ENCODE measurements at regions not wholly inside any gene's neighbourhood (a gene's known extent, or its start where the extent isn't known, plus 50 kb on each side); places are given as distances from the start of the nearest gene placed in this dataset.

GRCh38 chr1:208513799-208514198 is 269.6 kb upstream of the PLXNA2 start:
- DNase-seq (ENCODE audit: low spot score): no peak

- no peak for DNase-seq (ENCODE audit: low spot score)
Observed at GRCh38 chr1:208515129-208515528, 270.9 kb upstream of the PLXNA2 start.

- no peak for DNase-seq (ENCODE audit: low spot score)
Observed at GRCh38 chr1:208516780-208517179, 272.6 kb upstream of the PLXNA2 start.

GRCh38 chr1:208520438-208521099 is 276.4 kb upstream of the PLXNA2 start:
- no peak for DNase-seq (ENCODE audit: low spot score)

GRCh38 chr1:208521534-208521933 is 277.4 kb upstream of the PLXNA2 start:
- DNase-seq (ENCODE audit: low spot score): no peak

- DNase-seq (ENCODE audit: low spot score): no peak
Observed at GRCh38 chr1:208523007-208523406, 278.8 kb upstream of the PLXNA2 start.

- no peak for DNase-seq (ENCODE audit: low spot score)
Observed at GRCh38 chr1:208524376-208524775, 280.2 kb upstream of the PLXNA2 start.

- DNase-seq (ENCODE audit: low spot score): no peak
Observed at GRCh38 chr1:208524925-208525324, 280.7 kb upstream of the PLXNA2 start.

GRCh38 chr1:208525417-208525816 is 281.2 kb upstream of the PLXNA2 start:
- no peak for DNase-seq (ENCODE audit: low spot score)

- DNase-seq (ENCODE audit: low spot score): no peak
Observed at GRCh38 chr1:208526613-208527125, 282.5 kb upstream of the PLXNA2 start.

GRCh38 chr1:208527156-208527555 is 283.0 kb upstream of the PLXNA2 start:
- no peak for DNase-seq (ENCODE audit: low spot score)

- DNase-seq (ENCODE audit: low spot score): no peak
Observed at GRCh38 chr1:208528578-208529240, 284.5 kb upstream of the PLXNA2 start.

- DNase-seq (ENCODE audit: low spot score): no peak
Observed at GRCh38 chr1:208531003-208531750, 287.0 kb upstream of the PLXNA2 start.

- DNase-seq (ENCODE audit: low spot score): no peak
Observed at GRCh38 chr1:208533746-208534598, 289.8 kb upstream of the PLXNA2 start.

GRCh38 chr1:208534599-208534897 is 290.4 kb upstream of the PLXNA2 start:
- no peak for DNase-seq (ENCODE audit: low spot score)

GRCh38 chr1:208534979-208535378 is 290.8 kb upstream of the PLXNA2 start:
- no peak for DNase-seq (ENCODE audit: low spot score)

GRCh38 chr1:208535511-208535910 is 291.3 kb upstream of the PLXNA2 start:
- no peak for DNase-seq (ENCODE audit: low spot score)

GRCh38 chr1:208536212-208536611 is 292.0 kb upstream of the PLXNA2 start:
- no peak for DNase-seq (ENCODE audit: low spot score)

GRCh38 chr1:208537198-208537597 is 293.0 kb upstream of the PLXNA2 start:
- no peak for DNase-seq (ENCODE audit: low spot score)

- no peak for DNase-seq (ENCODE audit: low spot score)
Observed at GRCh38 chr1:208538078-208538477, 293.9 kb upstream of the PLXNA2 start.

- DNase-seq (ENCODE audit: low spot score): no peak
Observed at GRCh38 chr1:208538587-208538986, 294.4 kb upstream of the PLXNA2 start.

GRCh38 chr1:208540724-208541123 is 296.5 kb upstream of the PLXNA2 start:
- no peak for DNase-seq (ENCODE audit: low spot score)
